Colonic mucosa (tissue), 4 donors: ENCODE measurements at regions not wholly inside any gene's neighbourhood (a gene's known extent, or its start where the extent isn't known, plus 50 kb on each side); places are given as distances from the start of the nearest gene placed in this dataset.

ENCODE experiments used
- DNase-seq: peaks from one replicate; pipeline ENCODE4 v3.0.0-alpha.2; 2020
- H3K27ac ChIP-seq: fragments of 200-600 bp; one replicate; pipeline ENCODE4 v1.8.0; 2021
- H3K27me3 ChIP-seq: fragments of 200-600 bp; one replicate; pipeline ENCODE4 v1.8.0; 2021
- H3K36me3 ChIP-seq: fragments of 200-600 bp; one replicate; pipeline ENCODE4 v1.8.0; 2021
- H3K4me1 ChIP-seq: fragments of 200-600 bp; one replicate; pipeline ENCODE4 v1.8.0; 2021; ENCODE audit warnings: mild to moderate bottlenecking
- H3K4me3 ChIP-seq: fragments of 200-600 bp; one replicate; pipeline ENCODE4 v1.8.0; 2021
- H3K9ac ChIP-seq, 2 donors: one replicate each; pipeline ENCODE4 v1.7.0; 2013; ENCODE audit warnings: control low read depth in 2 of 2, low read depth in 2 of 2, low read length in 2 of 2
- H3K9me3 ChIP-seq: fragments of 200-600 bp; one replicate; pipeline ENCODE4 v1.8.0; 2021
- CTCF ChIP-seq: fragments of 200-600 bp; IDR thresholded peaks from one replicate; pipeline ENCODE4 v1.8.0; 2022; ENCODE audit warnings: antibody characterized with exemption, mild to moderate bottlenecking
- intact Hi-C: fragments of 100-400 bp; cut with DNase I; formaldehyde crosslinking; loops from one replicate; pipeline ENCODE4 v1.14.1; 2022
- donor health status: healthy.
- donor health status: DM: no; HTN: no; CAD: no.
- donor health status: DM: no; HTN: no; CAD: no.

DNA sequence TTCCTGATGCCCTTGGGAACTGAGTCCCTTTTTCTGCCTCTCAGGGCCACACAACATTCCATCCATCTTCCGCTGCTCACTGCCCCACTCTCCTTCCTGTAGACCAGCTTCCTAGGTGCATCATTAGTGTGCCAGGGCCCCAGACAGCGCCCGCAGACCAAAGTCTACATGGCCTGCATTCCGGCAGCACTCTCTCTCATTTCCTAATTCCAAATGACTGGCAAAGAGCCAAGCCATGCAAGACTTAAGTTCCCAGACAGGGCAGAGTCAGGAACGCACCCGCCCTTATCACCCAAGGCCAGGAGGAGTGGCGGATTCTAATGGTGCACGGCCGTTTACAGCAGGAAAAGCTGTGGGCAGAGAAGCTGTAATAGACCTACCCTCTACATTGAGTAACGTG, 159.8 kb upstream of the ARID1B start:
- DNase-seq, result peak; percentile 85
- no peaks in the 10 kb centered on the region for H3K36me3 ChIP-seq
- H3K4me1 ChIP-seq, result no peaks in the 10 kb centered on the region
- no peak overlapping the region for H3K4me3 ChIP-seq
- intact Hi-C loops, result no loop called here
- no peak for TF ChIP-seq CTCF
- no peaks in the 10 kb centered on the region for H3K27me3 ChIP-seq
- H3K9ac ChIP-seq, result peak overlapping the region in 1 of 2 donors; percentile 46
- H3K27ac ChIP-seq, result peak overlapping the region; percentile 26
- H3K9me3 ChIP-seq, result peaks cover 4% of the 10 kb centered on the region

DNA sequence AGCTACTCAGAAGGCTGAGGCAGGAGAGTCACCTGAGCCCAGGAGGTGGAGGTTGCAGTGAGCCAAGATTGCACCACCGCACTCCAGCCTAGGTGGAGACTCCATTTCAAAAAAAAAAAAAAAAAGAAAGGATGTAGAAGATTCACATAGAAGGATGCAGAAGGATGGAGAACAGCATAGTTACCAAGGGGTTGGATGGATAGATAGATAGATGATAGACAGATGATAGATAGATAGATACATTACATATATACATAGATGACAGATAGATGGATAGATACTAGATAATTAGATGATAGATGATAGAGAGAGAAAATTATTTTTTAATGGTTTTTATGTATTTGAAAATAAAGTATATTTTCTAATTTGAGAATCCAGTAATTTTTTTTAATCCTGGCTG, 160.7 kb upstream of the ARID1B start:
- H3K4me3 ChIP-seq, result no peak overlapping the region
- peaks cover 4% of the 10 kb centered on the region for H3K9me3 ChIP-seq
- H3K4me1 ChIP-seq, result no peaks in the 10 kb centered on the region
- no peak for TF ChIP-seq CTCF
- no peaks in the 10 kb centered on the region for H3K27me3 ChIP-seq
- no peak overlapping the region for H3K9ac ChIP-seq
- no peaks in the 10 kb centered on the region for H3K36me3 ChIP-seq
- DNase-seq, result no peak
- no peak overlapping the region for H3K27ac ChIP-seq
- intact Hi-C loops, result no loop called here

GRCh38 chr6:156613996-156614395, 163.2 kb upstream of the ARID1B start:
- H3K27me3 ChIP-seq, result no peaks in the 10 kb centered on the region
- no peak for DNase-seq
- no peak overlapping the region for H3K9ac ChIP-seq
- no peaks in the 10 kb centered on the region for H3K36me3 ChIP-seq
- TF ChIP-seq CTCF, result no peak
- H3K9me3 ChIP-seq, result peaks cover 4% of the 10 kb centered on the region
- intact Hi-C loops, result no loop called here
- H3K4me3 ChIP-seq, result no peak overlapping the region
- no peaks in the 10 kb centered on the region for H3K4me1 ChIP-seq
- no peak overlapping the region for H3K27ac ChIP-seq

DNA sequence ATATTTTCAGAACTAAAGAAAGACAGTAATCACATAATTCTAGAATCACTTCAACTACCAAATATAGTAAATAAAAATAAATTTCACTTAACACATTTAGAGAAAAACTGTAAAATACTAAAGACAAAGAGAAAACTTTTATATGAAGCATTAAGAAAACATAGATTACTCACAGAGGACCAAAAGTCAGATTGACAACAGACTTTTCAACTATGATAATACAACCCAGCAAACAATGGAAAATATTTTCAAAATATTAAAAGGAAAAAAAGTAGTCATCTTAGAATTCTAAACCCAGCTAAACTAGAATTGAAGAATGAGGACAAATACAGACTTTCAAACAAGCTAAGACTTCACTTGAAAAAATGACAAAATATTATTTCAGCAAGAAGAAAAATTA, 164.8 kb upstream of the ARID1B start:
- H3K27ac ChIP-seq, result no peak overlapping the region
- no peak overlapping the region for H3K9ac ChIP-seq
- no peak for TF ChIP-seq CTCF
- no peak for DNase-seq
- no peaks in the 10 kb centered on the region for H3K4me1 ChIP-seq
- H3K27me3 ChIP-seq, result no peaks in the 10 kb centered on the region
- no peaks in the 10 kb centered on the region for H3K36me3 ChIP-seq
- peaks cover 4% of the 10 kb centered on the region for H3K9me3 ChIP-seq
- intact Hi-C loops, result no loop called here
- no peak overlapping the region for H3K4me3 ChIP-seq

DNA sequence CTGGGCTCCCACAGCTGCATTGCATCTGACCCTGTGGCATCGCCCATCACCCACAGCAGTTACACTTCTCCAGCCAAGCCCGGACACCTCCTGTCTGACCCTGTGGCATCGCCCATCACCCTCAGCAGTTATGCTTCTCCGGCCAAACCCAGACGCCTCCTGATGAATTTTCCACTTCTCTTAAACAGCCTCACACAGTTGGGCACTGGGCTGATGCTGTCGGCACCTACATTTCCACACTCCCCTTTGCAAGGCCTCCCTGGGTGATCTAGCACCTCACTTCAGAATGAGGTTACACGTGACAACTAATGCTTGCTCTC, 175.2 kb upstream of the ARID1B start:
- Histone ChIP-seq H3K9ac (no peak overlapping the region), H3K27me3 (no peaks in the 10 kb centered on the region), H3K4me3 (no peak overlapping the region), H3K27ac (no peak overlapping the region), H3K4me1 (no peaks in the 10 kb centered on the region), H3K9me3 (no peaks in the 10 kb centered on the region), H3K36me3 (no peaks in the 10 kb centered on the region)
- no peak for DNase-seq
- intact Hi-C loops, result no loop called here
- no peak for TF ChIP-seq CTCF
